ENCODE measurements at regions not wholly inside any gene's neighbourhood (a gene's known extent, or its start where the extent isn't known, plus 50 kb on each side); places are given as distances from the start of the nearest gene placed in this dataset.

DNA sequence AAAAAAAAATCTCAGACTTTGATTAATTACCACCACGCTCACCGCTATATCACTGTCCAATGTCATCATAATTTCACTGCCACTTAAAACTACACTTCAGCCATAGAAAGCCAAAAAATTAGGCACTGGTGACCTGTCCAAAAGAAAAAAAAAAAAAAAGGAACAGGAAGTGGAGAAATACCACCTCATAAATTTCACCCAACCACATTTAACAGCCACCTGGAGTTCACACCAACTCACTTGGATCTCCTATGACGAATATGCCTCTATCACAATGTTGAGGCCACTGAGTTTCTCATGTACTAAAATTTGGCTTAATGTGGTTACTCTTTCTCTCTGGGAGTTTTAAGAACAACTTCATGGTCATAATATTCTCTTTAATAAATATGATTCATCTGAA lies 237.5 kb upstream of the RSPO3 start:
- TF ChIP-seq POLR2A (IDR thresholded peaks at IDR 0.05), result no peak
- TF ChIP-seq, protein P1, sequence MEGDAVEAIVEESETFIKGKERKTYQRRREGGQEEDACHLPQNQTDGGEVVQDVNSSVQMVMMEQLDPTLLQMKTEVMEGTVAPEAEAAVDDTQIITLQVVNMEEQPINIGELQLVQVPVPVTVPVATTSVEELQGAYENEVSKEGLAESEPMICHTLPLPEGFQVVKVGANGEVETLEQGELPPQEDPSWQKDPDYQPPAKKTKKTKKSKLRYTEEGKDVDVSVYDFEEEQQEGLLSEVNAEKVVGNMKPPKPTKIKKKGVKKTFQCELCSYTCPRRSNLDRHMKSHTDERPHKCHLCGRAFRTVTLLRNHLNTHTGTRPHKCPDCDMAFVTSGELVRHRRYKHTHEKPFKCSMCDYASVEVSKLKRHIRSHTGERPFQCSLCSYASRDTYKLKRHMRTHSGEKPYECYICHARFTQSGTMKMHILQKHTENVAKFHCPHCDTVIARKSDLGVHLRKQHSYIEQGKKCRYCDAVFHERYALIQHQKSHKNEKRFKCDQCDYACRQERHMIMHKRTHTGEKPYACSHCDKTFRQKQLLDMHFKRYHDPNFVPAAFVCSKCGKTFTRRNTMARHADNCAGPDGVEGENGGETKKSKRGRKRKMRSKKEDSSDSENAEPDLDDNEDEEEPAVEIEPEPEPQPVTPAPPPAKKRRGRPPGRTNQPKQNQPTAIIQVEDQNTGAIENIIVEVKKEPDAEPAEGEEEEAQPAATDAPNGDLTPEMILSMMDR (IDR thresholded peaks at IDR 0.05), result no peak
- no peak for TF ChIP-seq POLR2AphosphoS5 (IDR thresholded peaks at IDR 0.05)
